ENCODE measurements at regions not wholly inside any gene's neighbourhood (a gene's known extent, or its start where the extent isn't known, plus 50 kb on each side); places are given as distances from the start of the nearest gene placed in this dataset.

GRCh38 chr3:74676-75243 is 121.8 kb upstream of the CHL1 start:
- TF ChIP-seq CTCF (IDR thresholded peaks at IDR 0.05): no peak
- TF ChIP-seq EZH2 (IDR thresholded peaks at IDR 0.05; ENCODE audit: borderline replicate concordance, insufficient read depth, low read depth, low read length, poor library complexity, severe bottlenecking): no peak

Data from B cell (primary cell).